ENCODE measurements at regions not wholly inside any gene's neighbourhood (a gene's known extent, or its start where the extent isn't known, plus 50 kb on each side); places are given as distances from the start of the nearest gene placed in this dataset.
"Not testable (repeated sequence)": the region's sequence is repeated elsewhere in the genome, so short reads cannot be mapped to it uniquely, and the experiment has no call there.

- no peak for DNase-seq (ENCODE audit: low read depth)
These were observed 126.4 kb downstream of the CCER1 start for GRCh38 chr12:90828621-90829020.

- no peak for DNase-seq (ENCODE audit: low read depth)
These were observed 127.4 kb downstream of the CCER1 start for GRCh38 chr12:90827567-90827966.

GRCh38 chr12:90826036-90826435, 128.9 kb downstream of the CCER1 start:
- no peak for DNase-seq (ENCODE audit: low read depth)

- DNase-seq (ENCODE audit: low read depth) = no peak
These were observed 131.1 kb downstream of the CCER1 start for GRCh38 chr12:90823859-90824258.

- no peak for DNase-seq (ENCODE audit: low read depth)
These were observed 135.3 kb downstream of the CCER1 start for GRCh38 chr12:90819709-90820108.

GRCh38 chr12:90816353-90817089, 138.5 kb downstream of the CCER1 start:
- DNase-seq (ENCODE audit: low read depth) = no peak

GRCh38 chr12:90809940-90810339, 145.0 kb downstream of the CCER1 start:
- DNase-seq (ENCODE audit: low read depth) = no peak

GRCh38 chr12:90808568-90808967, 146.4 kb downstream of the CCER1 start:
- DNase-seq (ENCODE audit: low read depth) = no peak

GRCh38 chr12:90802727-90803126, 152.2 kb downstream of the CCER1 start:
- no peak for DNase-seq (ENCODE audit: low read depth)

GRCh38 chr12:90801776-90802175, 153.2 kb downstream of the CCER1 start:
- DNase-seq (ENCODE audit: low read depth) = no peak

GRCh38 chr12:90794212-90794611, 160.8 kb downstream of the CCER1 start:
- DNase-seq (ENCODE audit: low read depth) = no peak

GRCh38 chr12:90792718-90793117, 162.3 kb downstream of the CCER1 start:
- DNase-seq (ENCODE audit: low read depth) = not testable (repeated sequence)

- no peak for DNase-seq (ENCODE audit: low read depth)
These were observed 163.5 kb downstream of the CCER1 start for GRCh38 chr12:90791445-90791844.

- DNase-seq (ENCODE audit: low read depth) = no peak
These were observed 164.2 kb downstream of the CCER1 start for GRCh38 chr12:90790747-90791146.

- no peak for DNase-seq (ENCODE audit: low read depth)
These were observed 181.5 kb downstream of the CCER1 start for GRCh38 chr12:90773491-90773890.

GRCh38 chr12:90770861-90771260, 184.1 kb downstream of the CCER1 start:
- DNase-seq (ENCODE audit: low read depth) = no peak

- no peak for DNase-seq (ENCODE audit: low read depth)
These were observed 197.0 kb downstream of the CCER1 start for GRCh38 chr12:90757957-90758356.

GRCh38 chr12:90745211-90745610, 209.8 kb downstream of the CCER1 start:
- DNase-seq (ENCODE audit: low read depth) = no peak

GRCh38 chr12:90741611-90742010, 213.4 kb downstream of the CCER1 start:
- DNase-seq (ENCODE audit: low read depth) = no peak

- no peak for DNase-seq (ENCODE audit: low read depth)
These were observed 225.2 kb downstream of the CCER1 start for GRCh38 chr12:90729736-90730135.

GRCh38 chr12:90712671-90713070, 242.3 kb downstream of the CCER1 start:
- DNase-seq (ENCODE audit: low read depth) = no peak

- no peak for DNase-seq (ENCODE audit: low read depth)
These were observed 244.3 kb downstream of the CCER1 start for GRCh38 chr12:90710711-90711110.

GRCh38 chr12:90706036-90706435, 248.9 kb downstream of the CCER1 start:
- no peak for DNase-seq (ENCODE audit: low read depth)

GRCh38 chr12:90695415-90695814, 259.6 kb downstream of the CCER1 start:
- no peak for DNase-seq (ENCODE audit: low read depth)
